Subcutaneous abdominal adipose tissue (tissue), 5 donors: ENCODE measurements at regions not wholly inside any gene's neighbourhood (a gene's known extent, or its start where the extent isn't known, plus 50 kb on each side); places are given as distances from the start of the nearest gene placed in this dataset.

Source experiments
- H3K27ac ChIP-seq: one replicate; pipeline ENCODE4 v1.7.0; 2013; ENCODE audit warnings: low read depth, mild to moderate bottlenecking, inconsistent platforms, low read length, moderate library complexity
- H3K27me3 ChIP-seq, 5 donors: one replicate each; pipeline ENCODE4 v1.7.0; 2013; ENCODE audit warnings: low read length in 5 of 5, inconsistent platforms in 1 of 5; ENCODE audit not compliant: control insufficient read depth in 5 of 5, insufficient read depth in 4 of 5
- H3K36me3 ChIP-seq, 5 donors: one replicate each; pipeline ENCODE4 v1.7.0; 2013; ENCODE audit warnings: low read length in 5 of 5; ENCODE audit not compliant: control insufficient read depth in 5 of 5, insufficient read depth in 5 of 5
- H3K4me1 ChIP-seq, 5 donors: one replicate each; pipeline ENCODE4 v1.7.0; 2013; ENCODE audit warnings: low read length in 5 of 5, mild to moderate bottlenecking in 3 of 5, moderate library complexity in 1 of 5; ENCODE audit not compliant: control insufficient read depth in 5 of 5, insufficient read depth in 5 of 5
- H3K4me3 ChIP-seq, 5 donors: one replicate each; pipeline ENCODE4 v1.7.0; 2013; ENCODE audit warnings: low read length in 5 of 5, low read depth in 1 of 5
- H3K9ac ChIP-seq, 5 donors: one replicate each; pipeline ENCODE4 v1.7.0; 2013; ENCODE audit warnings: low read length in 5 of 5, mild to moderate bottlenecking in 4 of 5, moderate library complexity in 3 of 5
- H3K9me3 ChIP-seq, 5 donors: one replicate each; pipeline ENCODE4 v1.7.0; 2013; ENCODE audit warnings: low read length in 5 of 5; ENCODE audit not compliant: control insufficient read depth in 5 of 5
- donor health status: healthy.
- donor health status: healthy.
- donor health status: healthy.
- donor health status: healthy.
- donor health status: healthy.

GRCh38 chr7:114755856-114756255 lies 166.0 kb upstream of the MDFIC start:
- H3K36me3 ChIP-seq = no peaks in the 10 kb centered on the region
- no peaks in the 10 kb centered on the region for H3K4me1 ChIP-seq
- H3K9ac ChIP-seq = no peak overlapping the region
- no peaks in the 10 kb centered on the region for H3K9me3 ChIP-seq
- no peak overlapping the region for H3K4me3 ChIP-seq
- no peak overlapping the region for H3K27ac ChIP-seq
- no peaks in the 10 kb centered on the region for H3K27me3 ChIP-seq

- Histone ChIP-seq H3K4me1 (no peaks in the 10 kb centered on the region), H3K9me3 (no peaks in the 10 kb centered on the region), H3K9ac (no peak overlapping the region), H3K36me3 (no peaks in the 10 kb centered on the region), H3K27ac (no peak overlapping the region), H3K27me3 (no peaks in the 10 kb centered on the region), H3K4me3 (no peak overlapping the region)
These were observed 163.2 kb upstream of the MDFIC start for GRCh38 chr7:114758661-114759227.

- Histone ChIP-seq H3K4me1 (no peaks in the 10 kb centered on the region), H3K9me3 (no peaks in the 10 kb centered on the region), H3K36me3 (no peaks in the 10 kb centered on the region), H3K9ac (no peak overlapping the region), H3K4me3 (no peak overlapping the region), H3K27me3 (no peaks in the 10 kb centered on the region), H3K27ac (no peak overlapping the region)
These were observed 162.4 kb upstream of the MDFIC start for GRCh38 chr7:114759347-114760062.

- Histone ChIP-seq H3K27ac (no peak overlapping the region), H3K4me3 (no peak overlapping the region), H3K9me3 (no peaks in the 10 kb centered on the region), H3K4me1 (peaks cover 0 to 2% (median 0%) of the 10 kb centered on the region in 5 donors), H3K9ac (no peak overlapping the region), H3K27me3 (no peaks in the 10 kb centered on the region), H3K36me3 (no peaks in the 10 kb centered on the region)
These were observed 161.4 kb upstream of the MDFIC start for GRCh38 chr7:114760477-114760876.

GRCh38 chr7:114761973-114762372 lies 159.9 kb upstream of the MDFIC start:
- Histone ChIP-seq H3K36me3 (no peaks in the 10 kb centered on the region), H3K9me3 (no peaks in the 10 kb centered on the region), H3K27me3 (no peaks in the 10 kb centered on the region), H3K4me3 (no peak overlapping the region), H3K4me1 (peaks cover 0 to 2% (median 0%) of the 10 kb centered on the region in 5 donors), H3K9ac (no peak overlapping the region), H3K27ac (no peak overlapping the region)

- Histone ChIP-seq H3K4me3 (no peak overlapping the region), H3K27me3 (no peaks in the 10 kb centered on the region), H3K9ac (no peak overlapping the region), H3K27ac (no peak overlapping the region), H3K4me1 (peaks cover 0 to 2% (median 0%) of the 10 kb centered on the region in 5 donors), H3K9me3 (no peaks in the 10 kb centered on the region), H3K36me3 (no peaks in the 10 kb centered on the region)
These were observed 156.4 kb upstream of the MDFIC start for GRCh38 chr7:114765331-114766040.

- Histone ChIP-seq H3K36me3 (no peaks in the 10 kb centered on the region), H3K4me1 (peaks cover 0 to 2% (median 0%) of the 10 kb centered on the region in 5 donors), H3K9ac (no peak overlapping the region), H3K27me3 (no peaks in the 10 kb centered on the region), H3K9me3 (no peaks in the 10 kb centered on the region), H3K27ac (no peak overlapping the region), H3K4me3 (no peak overlapping the region)
These were observed 155.9 kb upstream of the MDFIC start for GRCh38 chr7:114766041-114766356.

- H3K4me3 ChIP-seq = no peak overlapping the region
- no peaks in the 10 kb centered on the region for H3K27me3 ChIP-seq
- H3K9ac ChIP-seq = no peak overlapping the region
- no peak overlapping the region for H3K27ac ChIP-seq
- no peaks in the 10 kb centered on the region for H3K36me3 ChIP-seq
- no peaks in the 10 kb centered on the region for H3K9me3 ChIP-seq
- H3K4me1 ChIP-seq = no peaks in the 10 kb centered on the region
These were observed 144.6 kb upstream of the MDFIC start for GRCh38 chr7:114777288-114777687.

GRCh38 chr7:114783508-114783907 lies 138.4 kb upstream of the MDFIC start:
- Histone ChIP-seq H3K9me3 (no peaks in the 10 kb centered on the region), H3K27ac (no peak overlapping the region), H3K27me3 (no peaks in the 10 kb centered on the region), H3K4me3 (no peak overlapping the region), H3K4me1 (no peaks in the 10 kb centered on the region), H3K9ac (no peak overlapping the region), H3K36me3 (no peaks in the 10 kb centered on the region)

GRCh38 chr7:114784177-114784576 lies 137.7 kb upstream of the MDFIC start:
- H3K9ac ChIP-seq = no peak overlapping the region
- H3K27ac ChIP-seq = no peak overlapping the region
- no peaks in the 10 kb centered on the region for H3K4me1 ChIP-seq
- H3K36me3 ChIP-seq = no peaks in the 10 kb centered on the region
- H3K9me3 ChIP-seq = no peaks in the 10 kb centered on the region
- H3K4me3 ChIP-seq = no peak overlapping the region
- no peaks in the 10 kb centered on the region for H3K27me3 ChIP-seq
